Skeletal muscle satellite cell (primary cell): ENCODE measurements at regions not wholly inside any gene's neighbourhood (a gene's known extent, or its start where the extent isn't known, plus 50 kb on each side); places are given as distances from the start of the nearest gene placed in this dataset.
"Not testable (repeated sequence)": the region's sequence is repeated elsewhere in the genome, so short reads cannot be mapped to it uniquely, and the experiment has no call there.

ENCODE experiments used
- H3K27me3 ChIP-seq: 2 replicates; pipeline ENCODE4 v1.7.0; 2013; ENCODE audit warnings: low read length; ENCODE audit not compliant: control insufficient read depth, insufficient read depth
- H3K36me3 ChIP-seq: 2 replicates; pipeline ENCODE4 v1.7.0; 2013; ENCODE audit warnings: mild to moderate bottlenecking, control low read depth, low read length; ENCODE audit not compliant: insufficient read depth
- H3K4me1 ChIP-seq: 2 replicates; pipeline ENCODE4 v1.7.0; 2013; ENCODE audit warnings: low read length; ENCODE audit not compliant: control insufficient read depth, insufficient read depth
- H3K4me2 ChIP-seq: 2 replicates; pipeline ENCODE4 v1.7.0; 2013; ENCODE audit warnings: mild to moderate bottlenecking, low read length
- H3K4me3 ChIP-seq: 2 replicates; pipeline ENCODE4 v1.7.0; 2013; ENCODE audit warnings: low read length
- H3K9ac ChIP-seq: 2 replicates; pipeline ENCODE4 v1.7.0; 2013; ENCODE audit warnings: mild to moderate bottlenecking, low read depth, low read length, moderate library complexity
- H3K9me3 ChIP-seq: replicated peaks from 2 replicates; pipeline ENCODE4 v1.7.0; 2013; ENCODE audit warnings: mild to moderate bottlenecking, control low read depth, low read length

DNA sequence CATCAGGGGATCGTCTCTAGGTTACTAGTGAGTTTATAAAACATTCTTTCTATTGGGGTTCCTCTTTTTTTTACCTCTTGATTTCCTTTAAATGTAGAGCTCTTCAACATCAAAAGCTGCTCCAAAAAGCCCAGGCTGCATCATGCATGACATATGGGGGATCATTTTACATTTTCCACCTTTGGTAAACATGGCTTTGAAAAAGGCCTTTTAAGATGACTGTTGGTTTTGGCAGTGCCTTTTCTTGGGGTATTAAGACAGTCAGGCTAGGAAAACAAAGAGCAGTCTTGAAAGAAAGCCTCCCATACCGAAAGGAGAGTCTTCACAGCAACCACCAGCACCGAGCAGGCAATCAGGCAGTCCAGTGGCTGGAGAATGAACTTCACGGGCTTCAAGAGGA, 73.2 kb downstream of the NPEPL1 start:
- peaks cover 63% of the 10 kb centered on the region for H3K27me3 ChIP-seq
- H3K36me3 ChIP-seq: no peaks in the 10 kb centered on the region
- H3K9me3 ChIP-seq: no peaks in the 10 kb centered on the region
- no peak overlapping the region for H3K4me3 ChIP-seq
- no peak overlapping the region for H3K9ac ChIP-seq
- no peaks in the 10 kb centered on the region for H3K4me1 ChIP-seq
- no peak overlapping the region for H3K4me2 ChIP-seq

DNA sequence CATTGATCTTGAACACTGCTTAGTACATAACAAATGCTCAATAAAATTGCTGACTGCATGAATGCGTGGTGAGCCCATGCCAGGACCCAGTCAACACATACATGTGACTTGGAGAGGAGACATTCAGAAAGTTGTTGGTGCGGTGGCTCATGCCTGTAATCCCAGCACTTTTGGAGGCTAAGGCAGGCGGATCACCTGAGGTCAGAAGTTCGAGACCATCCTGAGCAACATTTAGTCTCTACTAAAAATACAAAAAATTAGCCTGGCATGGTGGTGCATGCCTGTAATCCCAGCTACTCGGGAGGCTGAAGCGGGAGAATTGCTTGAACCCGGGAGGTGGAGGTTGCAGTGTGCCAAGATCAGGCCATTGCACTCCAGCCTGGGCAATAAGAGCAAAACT, 75.2 kb downstream of the NPEPL1 start:
- H3K4me1 ChIP-seq, H3K4me3 ChIP-seq, H3K4me2 ChIP-seq, H3K9me3 ChIP-seq, H3K36me3 ChIP-seq, H3K9ac ChIP-seq: not testable (repeated sequence)
- H3K27me3 ChIP-seq: peaks cover 61% of the 10 kb centered on the region
